Keratinocyte (primary cell): ENCODE measurements at regions not wholly inside any gene's neighbourhood (a gene's known extent, or its start where the extent isn't known, plus 50 kb on each side); places are given as distances from the start of the nearest gene placed in this dataset.

Source experiments
- DNase-seq: peaks from one replicate; pipeline ENCODE4 v3.0.0-alpha.2; 2011; ENCODE audit warnings: low read depth, missing footprints, low spot score
- FAIRE-seq: peaks from 2 replicates; lab custom pipeline; 2011; peaks lifted over from hg19 to GRCh38; lab: Jason Lieb, UNC
- H2AFZ ChIP-seq: 2 replicates; pipeline ENCODE4 v1.6.0; 2012; ENCODE audit warnings: low read length, control low read depth, inconsistent platforms; ENCODE audit not compliant: control insufficient read depth
- H3K27ac ChIP-seq: 2 replicates; pipeline ENCODE4 v1.5.1; 2011; ENCODE audit warnings: low read length; ENCODE audit not compliant: control insufficient read depth, insufficient read depth
- H3K27me3 ChIP-seq: 3 replicates; pipeline ENCODE4 v1.6.0; 2011; ENCODE audit warnings: low read length; ENCODE audit not compliant: control insufficient read depth, insufficient read depth; ENCODE audit errors: extremely low read depth
- H3K36me3 ChIP-seq, 2 experiments: 2 replicates in 1 of 2; 3 replicates in 1 of 2; pipeline ENCODE4 v1.5.1; 2011; ENCODE audit warnings: low read length in 2 of 2, mild to moderate bottlenecking in 1 of 2; ENCODE audit not compliant: control insufficient read depth in 2 of 2, insufficient read depth in 2 of 2; ENCODE audit errors: extremely low read depth in 1 of 2
- H3K4me1 ChIP-seq: 3 replicates; pipeline ENCODE4 v1.5.1; 2011; ENCODE audit warnings: low read length; ENCODE audit not compliant: control insufficient read depth, insufficient read depth; ENCODE audit errors: extremely low read depth
- H3K4me2 ChIP-seq: 3 replicates; pipeline ENCODE4 v1.6.0; 2011; ENCODE audit warnings: low read depth, low read length; ENCODE audit not compliant: control insufficient read depth, insufficient read depth; ENCODE audit errors: extremely low read depth
- H3K4me3 ChIP-seq, 3 experiments: fragments of 200-600 bp in 1 of 3; sonication (generic) in 1 of 3; 2 replicates in 2 of 3; 3 replicates in 1 of 3; pipeline ENCODE4 v1.5.1; 2011 to 2016; ENCODE audit warnings: low read length in 3 of 3, mild to moderate bottlenecking in 3 of 3, control low read depth in 2 of 3, inconsistent platforms in 1 of 3, low read depth in 1 of 3, mixed read lengths in 1 of 3, mixed run types in 1 of 3, moderate library complexity in 1 of 3; ENCODE audit not compliant: control insufficient read depth in 2 of 3, insufficient read depth in 2 of 3; ENCODE audit errors: extremely low read depth in 1 of 3
- H3K79me2 ChIP-seq: 2 replicates; pipeline ENCODE4 v1.6.0; 2012; ENCODE audit warnings: low read length; ENCODE audit not compliant: control insufficient read depth, insufficient read depth
- H3K9ac ChIP-seq: 3 replicates; pipeline ENCODE4 v1.6.0; 2011; ENCODE audit warnings: low read length; ENCODE audit not compliant: control insufficient read depth, insufficient read depth; ENCODE audit errors: extremely low read depth
- H3K9me1 ChIP-seq: 3 replicates; pipeline ENCODE4 v1.6.0; 2011; ENCODE audit warnings: low read length; ENCODE audit not compliant: control insufficient read depth, insufficient read depth; ENCODE audit errors: extremely low read depth
- H3K9me3 ChIP-seq: 2 replicates; pipeline ENCODE4 v1.5.1; 2012; ENCODE audit warnings: low read depth, low read length; ENCODE audit not compliant: control insufficient read depth
- H4K20me1 ChIP-seq: 3 replicates; pipeline ENCODE4 v1.6.0; 2011; ENCODE audit warnings: low read length; ENCODE audit not compliant: control insufficient read depth, insufficient read depth; ENCODE audit errors: extremely low read depth
- CTCF ChIP-seq, 3 experiments: IDR thresholded peaks in 1 of 3; conservative IDR thresholded peaks in 1 of 3; optimal IDR thresholded peaks in 1 of 3; 2 replicates in 2 of 3; 3 replicates in 1 of 3; pipeline versions ENCODE3 to v1.5.1; 2011; ENCODE audit warnings: low read length in 3 of 3, mild to moderate bottlenecking in 3 of 3, moderate library complexity in 2 of 3, control low read depth in 1 of 3, inconsistent platforms in 1 of 3; ENCODE audit not compliant: insufficient read depth in 2 of 3; ENCODE audit errors: extremely low read depth in 1 of 3
- EZH2 ChIP-seq: IDR thresholded peaks from one replicate; pipeline ENCODE4 v1.6.1; 2012; ENCODE audit warnings: inconsistent platforms, mild to moderate bottlenecking, low read length, moderate library complexity
- dilution Hi-C: fragments of 300-500 bp; cut with MboI; formaldehyde crosslinking; loops from one replicate; pipeline ENCODE4 v1.7.0; 2020; ENCODE audit warnings: low sequenced_read_pairs; ENCODE audit not compliant: extremely low pct_ligation_motif_present

DNA sequence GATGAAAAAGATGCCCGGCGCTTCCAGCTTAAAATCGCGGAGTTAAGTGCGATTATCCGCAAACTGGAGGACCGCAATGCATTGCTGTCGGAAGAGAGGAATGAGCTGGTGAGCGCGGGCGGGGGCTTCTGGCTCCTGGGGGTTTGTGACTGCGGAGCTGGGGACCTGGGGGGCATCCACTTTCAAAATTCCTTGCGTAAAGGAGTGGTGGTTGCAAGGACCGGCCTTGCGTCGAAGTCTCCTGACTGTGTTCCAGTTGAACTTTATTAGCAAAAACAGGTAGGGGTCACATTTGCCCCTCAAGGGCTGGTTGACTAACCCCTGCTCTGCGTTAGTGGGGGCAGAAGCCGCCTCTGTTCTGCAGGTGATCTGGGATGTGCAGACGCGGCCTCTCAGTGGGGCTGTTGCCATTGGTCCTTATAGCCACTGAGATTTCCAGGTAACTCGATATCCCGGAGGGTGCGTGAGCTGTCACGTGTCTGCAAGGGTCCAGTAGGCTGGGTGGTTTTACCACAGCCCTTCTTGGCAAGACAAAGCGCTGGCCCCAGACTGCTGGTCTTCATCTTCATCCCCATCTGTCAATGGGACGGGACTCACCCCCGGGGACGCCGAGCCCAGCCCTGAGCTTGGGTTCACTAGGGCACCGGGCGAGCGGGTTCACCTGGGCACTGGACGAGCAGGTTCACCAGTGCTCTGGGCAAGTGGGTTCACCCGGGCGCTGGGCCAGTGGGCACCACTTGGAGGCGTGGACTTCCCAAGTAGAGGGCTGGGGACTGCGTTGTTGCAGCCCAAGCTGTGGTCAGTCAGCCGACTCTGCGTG, 51.5 kb upstream of the DPYSL4 start:
- FAIRE-seq (no peak), DNase-seq (no peak)
- dilution Hi-C loops = no loop called here
- TF ChIP-seq CTCF (optimal IDR thresholded peaks at IDR 0.05 in 1 of 3, IDR thresholded peaks at IDR 0.05 in 1 of 3, conservative IDR thresholded peaks at IDR 0.05 in 1 of 3; ENCODE audit: extremely low read depth in 1 of 3, insufficient read depth in 2 of 3, low read length in 3 of 3) (no peak), EZH2 (no peak)
- no peaks in the 10 kb centered on the region for H3K79me2 ChIP-seq
- no peak overlapping the region for H3K4me2 ChIP-seq
- no peak overlapping the region for H2AFZ ChIP-seq
- no peaks in the 10 kb centered on the region for H3K27me3 ChIP-seq
- H3K9me3 ChIP-seq = no peaks in the 10 kb centered on the region
- H3K4me1 ChIP-seq = no peaks in the 10 kb centered on the region
- no peaks in the 10 kb centered on the region for H4K20me1 ChIP-seq
- H3K9ac ChIP-seq = no peak overlapping the region
- H3K27ac ChIP-seq = no peak overlapping the region
- H3K36me3 ChIP-seq = no peaks in the 10 kb centered on the region
- H3K9me1 ChIP-seq = no peaks in the 10 kb centered on the region
- no peak overlapping the region for H3K4me3 ChIP-seq

- Histone ChIP-seq H3K9me1 (no peaks in the 10 kb centered on the region), H3K4me2 (no peak overlapping the region), H3K79me2 (no peaks in the 10 kb centered on the region), H3K27me3 (no peaks in the 10 kb centered on the region), H3K9ac (no peak overlapping the region), H3K4me3 (no peak overlapping the region), H3K27ac (no peak overlapping the region), H4K20me1 (no peaks in the 10 kb centered on the region), H3K9me3 (no peaks in the 10 kb centered on the region), H3K36me3 (no peaks in the 10 kb centered on the region), H3K4me1 (no peaks in the 10 kb centered on the region), H2AFZ (no peak overlapping the region)
- no peak for FAIRE-seq
- TF ChIP-seq EZH2 (no peak), CTCF (optimal IDR thresholded peaks at IDR 0.05 in 1 of 3, IDR thresholded peaks at IDR 0.05 in 1 of 3, conservative IDR thresholded peaks at IDR 0.05 in 1 of 3; ENCODE audit: extremely low read depth in 1 of 3, insufficient read depth in 2 of 3, low read length in 3 of 3) (no peak)
- no peak for DNase-seq
- dilution Hi-C loops = no loop called here
Measured at GRCh38 chr10:132136097-132136521, 50.6 kb upstream of the DPYSL4 start.
